Activated T-cell treated with anti-CD3 and anti-CD28 coated beads, Interleukin-2, amount 50 U/mL, for 72 hours (primary cell): ENCODE measurements at regions not wholly inside any gene's neighbourhood (a gene's known extent, or its start where the extent isn't known, plus 50 kb on each side); places are given as distances from the start of the nearest gene placed in this dataset.

ENCODE experiments used
- ATAC-seq, 2 donors: fragments of 150-1000 bp; cut with Tn5 transposase; replicated peaks in 1 of 2; 2 replicates each; pipeline ENCODE4 v1.10.0; 2021; ENCODE audit warnings: moderate library complexity in 2 of 2, mild to moderate bottlenecking in 1 of 2
- DNase-seq, 2 donors: peaks; one replicate each; pipeline ENCODE4 v3.0.0; 2021 to 2022; ENCODE audit warnings: mixed read lengths in 1 of 2
- H3K27ac Mint-ChIP-seq: one replicate; pipeline ENCODE4 v1.8.0; 2022; ENCODE audit warnings: mild to moderate bottlenecking, moderate library complexity, mixed read lengths
- H3K27me3 Mint-ChIP-seq: one replicate; pipeline ENCODE4 v1.8.0; 2022; ENCODE audit warnings: low read depth, mixed read lengths
- H3K36me3 Mint-ChIP-seq, 2 donors: one replicate each; pipeline ENCODE4 v1.8.0; 2022; ENCODE audit warnings: mixed read lengths in 2 of 2, mild to moderate bottlenecking in 1 of 2; ENCODE audit not compliant: insufficient read depth in 2 of 2
- H3K4me1 Mint-ChIP-seq: one replicate; pipeline ENCODE4 v1.8.0; 2022; ENCODE audit warnings: low read depth, mixed read lengths
- H3K4me3 Mint-ChIP-seq, 2 donors: one replicate each; pipeline ENCODE4 v1.8.0; 2022; ENCODE audit warnings: mild to moderate bottlenecking in 2 of 2, mixed read lengths in 2 of 2, moderate library complexity in 2 of 2
- H3K9me3 Mint-ChIP-seq, 2 donors: one replicate each; pipeline ENCODE4 v1.8.0; 2022; ENCODE audit warnings: mixed read lengths in 2 of 2

DNA sequence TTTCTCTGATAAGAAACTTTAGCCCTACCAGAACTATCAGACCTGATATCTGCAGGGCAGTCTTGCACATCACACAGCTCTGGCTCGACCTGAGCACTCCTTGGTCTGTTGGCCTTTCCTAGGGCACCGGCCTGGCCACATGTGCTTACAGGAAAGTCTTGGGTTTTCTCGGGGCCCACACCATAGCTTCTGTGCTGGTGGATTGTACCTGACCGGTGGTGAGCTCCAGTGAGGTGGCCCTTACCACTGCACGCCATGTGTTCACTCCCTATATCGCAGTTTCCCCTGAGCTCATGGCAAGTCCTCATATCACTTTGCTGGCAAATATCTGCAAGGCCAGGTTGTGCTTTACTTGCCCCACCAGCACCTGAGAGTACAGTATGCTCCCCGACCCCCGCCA, 2637.4 kb downstream of the ARAP2 start:
- H3K27me3 Mint-ChIP-seq = no peaks in the 10 kb centered on the region

DNA sequence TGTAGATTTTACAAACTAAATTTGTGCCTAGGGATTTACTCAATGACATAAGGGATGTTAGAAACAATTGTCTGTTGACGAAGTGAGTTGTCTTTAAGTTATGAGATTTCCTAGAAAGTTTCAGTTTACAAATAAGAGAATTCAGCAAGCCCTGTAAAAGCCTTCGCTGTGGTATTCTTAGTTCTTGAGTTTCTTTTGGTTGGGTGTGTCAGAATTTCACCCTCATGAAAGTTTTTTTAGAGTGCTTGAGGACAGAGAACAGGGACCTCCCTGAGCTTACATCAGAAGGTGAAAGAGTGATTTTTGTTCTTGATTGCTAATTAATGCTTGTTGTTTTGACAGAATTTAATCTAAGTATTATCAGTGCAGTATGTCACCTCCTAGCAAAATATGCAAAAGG, 2628.2 kb downstream of the ARAP2 start:
- Mint-ChIP-seq H3K27me3 (no peaks in the 10 kb centered on the region), H3K27ac (no peak overlapping the region), H3K36me3 (peaks cover 0 to 4% of the 10 kb centered on the region in 2 donors), H3K4me1 (no peaks in the 10 kb centered on the region), H3K9me3 (peaks cover 4 to 5% of the 10 kb centered on the region in 2 donors), H3K4me3 (no peak overlapping the region)
- DNase-seq (no peak), ATAC-seq (no peak)

More for the DNA sequence above, 2637.4 kb downstream of the ARAP2 start:
- Mint-ChIP-seq H3K9me3 (peaks cover 4 to 20% of the 10 kb centered on the region in 2 donors), H3K4me3 (no peak overlapping the region), H3K27ac (no peak overlapping the region), H3K4me1 (no peaks in the 10 kb centered on the region), H3K36me3 (no peaks in the 10 kb centered on the region)
- ATAC-seq (no peak), DNase-seq (no peak)

DNA sequence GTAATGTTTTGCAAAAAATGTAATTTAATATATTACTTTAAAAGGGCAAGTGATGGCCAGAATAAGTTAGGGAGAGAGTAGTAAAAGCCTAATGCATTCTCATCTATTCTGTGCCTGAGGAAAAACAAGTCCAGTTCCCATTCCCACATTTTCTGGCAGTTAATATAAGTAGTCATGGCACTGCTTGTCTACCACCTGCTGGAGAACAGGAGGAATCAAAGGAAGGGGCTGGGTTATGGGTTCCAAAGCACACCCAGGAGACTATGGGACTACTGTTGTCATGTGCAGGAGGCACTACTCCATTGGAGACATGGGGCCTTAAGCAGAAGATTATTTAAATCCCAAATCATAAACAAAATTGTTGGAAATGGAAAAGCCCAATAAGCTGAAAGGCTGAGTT, 2618.6 kb downstream of the ARAP2 start:
- H3K4me1 Mint-ChIP-seq = no peaks in the 10 kb centered on the region
- H3K36me3 Mint-ChIP-seq = no peaks in the 10 kb centered on the region
- ATAC-seq (no peak), DNase-seq (no peak)
- no peaks in the 10 kb centered on the region for H3K27me3 Mint-ChIP-seq
- peaks cover 16 to 26% of the 10 kb centered on the region in 2 donors for H3K9me3 Mint-ChIP-seq
- no peak overlapping the region for H3K27ac Mint-ChIP-seq
- H3K4me3 Mint-ChIP-seq = no peak overlapping the region

DNA sequence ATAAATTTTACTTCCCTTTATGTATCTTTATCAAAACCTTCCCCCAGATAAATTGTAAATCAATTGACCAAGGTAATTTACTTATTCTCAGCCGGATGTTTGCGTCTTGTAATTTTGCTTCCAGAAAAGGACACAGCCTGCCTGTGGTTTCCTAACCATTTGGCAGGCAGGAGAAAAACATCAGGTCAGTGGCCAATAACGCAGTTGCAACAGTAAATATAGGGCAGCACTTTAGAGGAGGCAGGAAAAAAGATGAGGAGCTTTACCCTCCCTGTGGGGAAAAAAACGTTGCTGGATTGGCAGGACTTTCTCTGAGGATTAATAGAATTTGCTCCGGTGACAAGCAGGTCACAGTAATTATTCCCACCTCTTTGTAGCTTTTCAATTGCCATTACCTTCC, 2618.1 kb downstream of the ARAP2 start:
- Mint-ChIP-seq H3K9me3 (peaks cover 16 to 26% of the 10 kb centered on the region in 2 donors), H3K27ac (no peak overlapping the region), H3K4me1 (no peaks in the 10 kb centered on the region), H3K36me3 (no peaks in the 10 kb centered on the region), H3K4me3 (no peak overlapping the region), H3K27me3 (no peaks in the 10 kb centered on the region)
- ATAC-seq (no peak), DNase-seq (no peak)

DNA sequence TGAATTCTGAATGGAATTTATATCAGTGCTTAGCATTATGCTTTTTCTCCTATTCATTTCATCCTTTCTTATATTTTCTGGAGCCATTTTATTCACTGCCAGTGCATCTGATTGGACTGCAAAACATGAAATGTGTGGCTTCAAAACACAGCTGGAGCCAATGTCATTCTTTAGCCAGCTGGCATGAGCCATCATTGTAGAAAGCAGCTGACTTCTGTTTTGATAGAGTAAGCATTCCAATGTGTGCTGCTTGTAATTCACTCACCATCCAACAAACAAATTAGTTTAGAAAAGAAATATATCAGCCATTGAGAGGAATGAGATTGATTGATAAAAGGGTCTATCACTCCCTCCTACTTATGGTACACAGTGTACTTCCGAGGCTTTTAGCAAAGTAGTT, 2616.0 kb downstream of the ARAP2 start:
- H3K27me3 Mint-ChIP-seq = no peaks in the 10 kb centered on the region
- no peak overlapping the region for H3K4me3 Mint-ChIP-seq
- no peak for ATAC-seq
- DNase-seq = no peak
- H3K27ac Mint-ChIP-seq = no peak overlapping the region
- H3K4me1 Mint-ChIP-seq = no peaks in the 10 kb centered on the region
- no peaks in the 10 kb centered on the region for H3K36me3 Mint-ChIP-seq
- peaks cover 18 to 20% of the 10 kb centered on the region in 2 donors for H3K9me3 Mint-ChIP-seq

DNA sequence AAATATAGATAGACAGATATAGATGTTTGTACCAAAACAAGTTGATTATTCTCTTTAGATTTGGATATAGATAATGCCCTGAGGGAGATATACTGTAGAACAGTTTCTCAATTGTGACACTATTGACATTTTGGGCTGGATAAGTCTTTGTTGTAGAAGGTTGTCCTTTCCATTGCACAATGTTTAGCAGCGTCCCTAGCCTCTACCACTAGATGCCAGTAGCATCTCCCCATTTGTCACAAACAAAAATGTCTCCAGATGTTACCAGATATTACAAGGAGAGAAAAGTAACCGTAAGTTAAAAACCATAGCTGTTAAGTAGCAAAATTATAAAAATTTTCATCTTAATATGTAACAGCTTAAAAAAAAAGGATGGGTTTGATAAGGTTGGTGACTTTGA, 2595.3 kb downstream of the ARAP2 start:
- no peak overlapping the region for H3K4me3 Mint-ChIP-seq
- peaks cover 12% of the 10 kb centered on the region in 2 donors for H3K9me3 Mint-ChIP-seq
- H3K27ac Mint-ChIP-seq = no peak overlapping the region
- ATAC-seq = no peak
- H3K4me1 Mint-ChIP-seq = no peaks in the 10 kb centered on the region
- H3K27me3 Mint-ChIP-seq = no peaks in the 10 kb centered on the region
- no peak for DNase-seq
- H3K36me3 Mint-ChIP-seq = peaks cover 0 to 1% of the 10 kb centered on the region in 2 donors

DNA sequence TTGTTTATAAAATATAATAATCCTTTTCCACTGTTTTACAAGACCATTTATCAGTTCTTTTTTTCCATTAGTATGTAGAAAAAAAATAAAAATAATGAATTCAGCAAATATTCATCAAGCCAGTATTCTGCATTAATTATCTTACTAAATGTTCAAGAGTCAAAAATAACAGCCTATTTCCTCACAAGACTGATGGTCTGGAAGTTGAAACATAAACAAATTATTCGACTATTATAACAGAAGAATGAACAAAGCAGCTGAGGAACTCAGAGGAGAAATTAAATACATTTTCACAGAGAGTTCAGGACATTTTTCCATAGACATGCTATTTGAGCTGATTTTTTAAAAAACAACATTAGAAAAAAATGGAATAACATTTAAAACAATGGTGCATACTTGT, 2594.8 kb downstream of the ARAP2 start:
- Mint-ChIP-seq H3K27ac (no peak overlapping the region), H3K36me3 (peaks cover 0 to 1% of the 10 kb centered on the region in 2 donors), H3K27me3 (no peaks in the 10 kb centered on the region), H3K9me3 (peaks cover 12% of the 10 kb centered on the region in 2 donors), H3K4me1 (no peaks in the 10 kb centered on the region), H3K4me3 (no peak overlapping the region)
- no peak for ATAC-seq
- DNase-seq = no peak

DNA sequence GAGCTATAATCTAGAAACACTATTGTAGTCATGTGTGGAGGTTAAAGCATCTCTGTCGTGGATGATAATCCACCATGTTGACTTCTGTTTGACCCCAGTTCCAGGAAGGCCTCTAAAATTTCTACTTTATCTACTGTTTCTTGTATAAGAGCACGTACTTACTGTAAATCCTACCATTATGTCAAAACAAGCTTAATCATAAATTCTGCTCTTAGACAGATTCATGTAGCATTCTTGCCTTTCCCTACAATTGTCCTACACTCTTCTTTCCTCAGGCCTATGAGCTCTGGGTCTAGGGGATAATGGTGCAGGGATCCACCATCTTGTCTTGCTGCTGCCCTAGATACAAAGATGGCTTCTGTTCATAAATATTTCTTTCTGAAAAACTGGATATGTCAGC, 2594.3 kb downstream of the ARAP2 start:
- DNase-seq = no peak
- Mint-ChIP-seq H3K27ac (no peak overlapping the region), H3K4me1 (no peaks in the 10 kb centered on the region), H3K27me3 (no peaks in the 10 kb centered on the region), H3K4me3 (no peak overlapping the region), H3K9me3 (peaks cover 12% of the 10 kb centered on the region in 2 donors), H3K36me3 (peaks cover 0 to 1% of the 10 kb centered on the region in 2 donors)
- ATAC-seq = no peak

DNA sequence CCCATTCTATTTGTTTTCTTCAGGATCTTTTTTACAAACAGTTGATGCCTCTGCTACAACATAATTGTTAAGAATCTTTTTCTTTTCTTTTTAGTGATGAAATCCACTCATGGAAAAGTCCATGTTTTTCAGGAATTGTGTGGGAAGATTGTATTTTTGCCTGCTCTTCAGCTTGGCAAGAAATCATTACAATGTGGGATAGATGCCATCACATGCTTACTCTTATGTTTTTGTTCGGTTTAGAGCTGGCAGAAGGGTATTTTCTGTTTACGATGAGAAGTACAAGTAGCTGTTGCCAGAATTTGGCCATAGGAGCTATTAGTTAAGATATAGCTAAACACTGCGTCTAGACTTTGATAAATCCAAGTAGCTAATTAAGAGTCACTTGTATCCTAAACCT, 2585.3 kb downstream of the ARAP2 start:
- Mint-ChIP-seq H3K27me3 (no peaks in the 10 kb centered on the region), H3K4me1 (no peaks in the 10 kb centered on the region), H3K4me3 (no peak overlapping the region)

DNA sequence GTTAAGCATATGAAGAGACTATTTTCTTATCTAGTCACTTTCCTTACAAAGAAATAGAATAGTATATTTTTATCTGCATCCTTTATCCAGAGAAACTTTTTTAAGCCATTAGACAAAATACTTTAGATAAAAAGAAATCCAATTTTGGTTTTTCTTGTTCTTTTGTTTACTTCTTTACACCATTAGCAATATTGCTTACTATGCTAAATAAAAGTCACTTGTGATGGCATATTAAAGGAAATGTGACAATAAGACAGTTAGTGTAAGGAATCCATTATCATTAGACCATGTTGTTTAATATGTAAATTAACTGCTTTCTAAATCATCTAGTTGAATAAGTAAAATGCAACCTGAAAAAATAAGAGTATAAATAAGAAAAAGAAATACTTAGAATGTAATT, 2582.7 kb downstream of the ARAP2 start:
- Mint-ChIP-seq H3K9me3 (peaks cover 13 to 18% of the 10 kb centered on the region in 2 donors), H3K4me3 (no peak overlapping the region), H3K36me3 (peaks cover 0 to 2% of the 10 kb centered on the region in 2 donors), H3K27ac (no peak overlapping the region), H3K4me1 (no peaks in the 10 kb centered on the region), H3K27me3 (no peaks in the 10 kb centered on the region)
- DNase-seq (no peak), ATAC-seq (no peak)

More for the DNA sequence above, 2585.3 kb downstream of the ARAP2 start:
- DNase-seq (no peak), ATAC-seq (no peak)
- peaks cover 0 to 12% of the 10 kb centered on the region in 2 donors for H3K9me3 Mint-ChIP-seq
- no peak overlapping the region for H3K27ac Mint-ChIP-seq
- H3K36me3 Mint-ChIP-seq = peaks cover 0 to 2% of the 10 kb centered on the region in 2 donors

DNA sequence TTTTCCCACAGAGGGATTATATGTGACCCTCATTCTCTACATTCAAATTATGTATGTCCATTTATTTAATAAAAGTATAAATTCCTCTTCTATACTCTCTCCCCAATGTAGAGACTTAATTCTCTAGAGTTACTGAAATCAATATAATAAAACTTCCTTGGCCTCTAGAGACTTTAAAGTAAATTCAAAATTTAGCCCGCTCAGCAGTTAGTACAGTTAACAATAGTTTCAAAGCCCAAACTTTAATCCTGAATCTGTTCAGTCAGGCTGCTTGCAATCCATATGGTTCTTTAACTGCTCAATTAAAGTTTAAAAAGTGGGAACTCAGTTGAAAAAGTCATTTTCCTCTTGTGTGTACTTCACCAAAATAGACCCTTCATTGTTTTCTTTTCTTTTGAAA, 2558.4 kb downstream of the ARAP2 start:
- DNase-seq (no peak), ATAC-seq (no peak)
- Mint-ChIP-seq H3K36me3 (no peaks in the 10 kb centered on the region), H3K4me1 (no peaks in the 10 kb centered on the region), H3K9me3 (peaks cover 4 to 6% of the 10 kb centered on the region in 2 donors), H3K27ac (no peak overlapping the region), H3K4me3 (no peak overlapping the region), H3K27me3 (no peaks in the 10 kb centered on the region)

DNA sequence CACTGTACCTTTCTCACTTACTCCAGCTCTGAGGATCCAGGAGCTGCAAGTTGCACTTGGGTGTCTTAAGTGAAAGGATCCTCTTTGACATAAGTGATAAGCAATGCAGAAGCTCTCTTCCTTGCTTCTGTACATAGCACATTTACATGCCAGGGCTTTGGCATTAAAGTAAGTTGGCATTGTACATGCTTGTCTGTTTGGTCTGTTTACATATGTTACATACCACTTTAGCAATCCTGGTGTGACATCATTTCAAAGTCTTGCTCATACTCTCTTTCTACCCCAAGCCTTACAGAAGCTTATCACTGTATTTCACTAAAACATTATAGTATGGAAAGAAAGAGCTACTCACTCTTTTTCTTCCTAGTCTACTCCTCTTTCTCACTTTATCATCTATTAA, 2548.3 kb downstream of the ARAP2 start:
- H3K4me1 Mint-ChIP-seq = no peaks in the 10 kb centered on the region
- H3K4me3 Mint-ChIP-seq = no peak overlapping the region
- ATAC-seq = no peak
- H3K36me3 Mint-ChIP-seq = peaks cover 0 to 2% of the 10 kb centered on the region in 2 donors
- no peak for DNase-seq
- H3K27ac Mint-ChIP-seq = no peak overlapping the region
- peaks cover 5 to 10% of the 10 kb centered on the region in 2 donors for H3K9me3 Mint-ChIP-seq
- H3K27me3 Mint-ChIP-seq = no peaks in the 10 kb centered on the region

DNA sequence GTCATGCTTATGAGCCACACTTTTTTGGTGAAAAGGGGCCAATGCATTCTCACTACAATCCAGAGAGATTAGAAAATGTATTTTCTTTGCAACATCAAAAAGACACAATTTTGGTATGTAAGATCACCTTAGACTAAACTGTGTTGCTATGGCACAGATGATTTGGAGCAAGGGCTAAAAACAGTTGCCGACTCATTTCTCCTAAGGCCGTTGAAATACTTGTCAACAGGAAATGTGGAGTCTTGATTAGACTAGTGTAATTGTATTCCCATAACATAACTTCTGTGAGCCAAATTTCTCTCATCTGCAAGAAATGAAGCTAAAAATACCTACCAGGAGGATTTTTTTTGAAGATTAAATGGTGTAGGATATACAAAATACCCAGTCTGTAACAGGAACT, 2547.7 kb downstream of the ARAP2 start:
- no peaks in the 10 kb centered on the region for H3K4me1 Mint-ChIP-seq
- H3K27me3 Mint-ChIP-seq = no peaks in the 10 kb centered on the region
- no peak for ATAC-seq
- DNase-seq = no peak
- no peak overlapping the region for H3K4me3 Mint-ChIP-seq
- H3K9me3 Mint-ChIP-seq = peaks cover 5 to 11% of the 10 kb centered on the region in 2 donors
- peaks cover 0 to 2% of the 10 kb centered on the region in 2 donors for H3K36me3 Mint-ChIP-seq
- H3K27ac Mint-ChIP-seq = no peak overlapping the region

DNA sequence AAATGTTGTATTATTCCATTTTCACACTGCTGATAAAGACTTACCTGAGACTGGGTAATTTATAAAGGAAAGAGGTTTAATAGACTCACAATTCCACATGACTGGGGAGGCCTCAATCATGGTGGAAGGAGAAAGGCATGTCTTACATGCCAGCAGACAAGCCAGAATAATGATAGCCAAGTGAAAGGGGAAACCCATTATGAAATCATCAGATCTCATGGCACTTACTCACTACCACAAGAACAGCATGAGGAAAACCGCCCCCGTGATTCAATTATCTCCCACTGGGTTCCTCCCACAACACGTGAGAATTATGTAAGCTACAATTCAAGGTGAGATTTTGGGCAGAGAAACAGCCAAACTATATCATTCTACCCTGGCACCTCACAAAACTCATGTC, 2535.1 kb downstream of the ARAP2 start:
- ATAC-seq (no peak), DNase-seq (no peak)
- Mint-ChIP-seq H3K9me3 (peaks cover 2 to 7% of the 10 kb centered on the region in 2 donors), H3K4me1 (no peaks in the 10 kb centered on the region), H3K27me3 (no peaks in the 10 kb centered on the region), H3K4me3 (no peak overlapping the region), H3K36me3 (no peaks in the 10 kb centered on the region), H3K27ac (no peak overlapping the region)
